Smooth muscle cell (in vitro differentiated cells): ENCODE measurements at regions not wholly inside any gene's neighbourhood (a gene's known extent, or its start where the extent isn't known, plus 50 kb on each side); places are given as distances from the start of the nearest gene placed in this dataset.

Experiments used
- DNase-seq: peaks from one replicate; lab custom pipeline; 2025; ENCODE audit not compliant: unreplicated experiment; lab: John Stamatoyannopoulos, UW
- H2AFZ ChIP-seq: fragments of 200-600 bp; sonication (generic); 2 replicates; pipeline ENCODE4 v1.6.0; 2016; ENCODE audit warnings: antibody characterized with exemption, low read depth, mild to moderate bottlenecking
- H3F3A ChIP-seq: fragments of 200-600 bp; sonication (generic); 2 replicates; pipeline ENCODE4 v1.6.0; 2017; ENCODE audit warnings: antibody characterized with exemption, low read depth
- H3K27ac ChIP-seq: fragments of 200-600 bp; sonication (generic); 2 replicates; pipeline ENCODE4 v1.5.1; 2016; ENCODE audit warnings: low read depth, mild to moderate bottlenecking
- H3K27me3 ChIP-seq: fragments of 200-600 bp; sonication (generic); 2 replicates; pipeline ENCODE4 v1.6.1; 2016; ENCODE audit warnings: low read depth, mild to moderate bottlenecking
- H3K36me3 ChIP-seq: fragments of 200-600 bp; sonication (generic); 2 replicates; pipeline ENCODE4 v1.5.1; 2016; ENCODE audit warnings: low read depth
- H3K4me1 ChIP-seq: fragments of 200-600 bp; sonication (generic); 2 replicates; pipeline ENCODE4 v1.5.1; 2016; ENCODE audit warnings: low read depth
- H3K4me2 ChIP-seq: fragments of 200-600 bp; sonication (generic); 2 replicates; pipeline ENCODE4 v1.6.0; 2016; ENCODE audit warnings: mild to moderate bottlenecking
- H3K4me3 ChIP-seq: fragments of 200-600 bp; sonication (generic); 2 replicates; pipeline ENCODE4 v1.5.1; 2016; ENCODE audit warnings: mild to moderate bottlenecking
- H3K79me2 ChIP-seq: fragments of 200-600 bp; sonication (generic); 2 replicates; pipeline ENCODE4 v1.6.0; 2016; ENCODE audit warnings: low read depth, mild to moderate bottlenecking
- H3K9ac ChIP-seq: fragments of 200-600 bp; sonication (generic); 2 replicates; pipeline ENCODE4 v1.6.0; 2016; ENCODE audit warnings: low read depth
- H3K9me3 ChIP-seq: fragments of 200-600 bp; sonication (generic); replicated peaks from 2 replicates; pipeline ENCODE4 v1.5.1; 2016; ENCODE audit warnings: low read depth
- H4K20me1 ChIP-seq: fragments of 200-600 bp; sonication (generic); 2 replicates; pipeline ENCODE4 v1.6.0; 2016; ENCODE audit warnings: low read depth
- WGBS: methylation state at CpG from one replicate; pipeline ENCODE4 v1.1.7; 2016; ENCODE audit warnings: low lambda C conversion rate; 5-methylcytosine and 5-hydroxymethylcytosine counted together
- TF ChIP-seq, protein P1 (sequence below): fragments of 200-600 bp; sonication (generic); IDR thresholded peaks from 2 replicates; pipeline ENCODE4 v1.5.1; 2017; ENCODE audit warnings: borderline replicate concordance, mild to moderate bottlenecking, antibody characterized with exemption; ENCODE audit not compliant: insufficient read depth, poor library complexity, severe bottlenecking

DNA sequence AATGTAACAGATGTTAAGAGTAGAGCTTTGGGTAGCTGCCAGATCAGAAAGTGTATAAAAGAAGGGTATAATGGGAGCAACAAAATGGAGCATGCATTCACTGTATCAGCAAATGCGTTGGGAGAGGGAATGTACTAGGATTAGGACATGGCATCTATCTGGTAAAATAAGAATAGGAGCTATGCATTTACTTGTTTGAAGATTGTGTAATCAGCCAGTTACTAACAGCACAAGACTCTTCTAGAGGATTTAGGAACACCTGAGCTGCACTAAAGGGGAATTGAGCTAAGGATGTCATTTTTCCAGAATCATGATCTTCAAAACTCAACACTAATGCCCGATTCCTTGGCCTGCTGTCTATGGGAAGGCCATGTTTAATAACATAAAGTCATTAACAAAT, 394.2 kb upstream of the TNP1 start:
- Histone ChIP-seq H3K36me3 (no peaks in the 10 kb centered on the region), H3K9ac (no peak overlapping the region), H4K20me1 (no peaks in the 10 kb centered on the region), H3K27me3 (no peaks in the 10 kb centered on the region), H3K9me3 (no peaks in the 10 kb centered on the region), H3K4me1 (peaks cover 31% of the 10 kb centered on the region), H3K4me2 (no peak overlapping the region), H3F3A (peaks cover 48% of the 10 kb centered on the region), H3K27ac (no peak overlapping the region), H3K4me3 (no peak overlapping the region), H2AFZ (no peak overlapping the region), H3K79me2 (no peaks in the 10 kb centered on the region)
- WGBS = 86% methylated on average over 2 of the region's 2 CpGs
- TF ChIP-seq, protein P1, sequence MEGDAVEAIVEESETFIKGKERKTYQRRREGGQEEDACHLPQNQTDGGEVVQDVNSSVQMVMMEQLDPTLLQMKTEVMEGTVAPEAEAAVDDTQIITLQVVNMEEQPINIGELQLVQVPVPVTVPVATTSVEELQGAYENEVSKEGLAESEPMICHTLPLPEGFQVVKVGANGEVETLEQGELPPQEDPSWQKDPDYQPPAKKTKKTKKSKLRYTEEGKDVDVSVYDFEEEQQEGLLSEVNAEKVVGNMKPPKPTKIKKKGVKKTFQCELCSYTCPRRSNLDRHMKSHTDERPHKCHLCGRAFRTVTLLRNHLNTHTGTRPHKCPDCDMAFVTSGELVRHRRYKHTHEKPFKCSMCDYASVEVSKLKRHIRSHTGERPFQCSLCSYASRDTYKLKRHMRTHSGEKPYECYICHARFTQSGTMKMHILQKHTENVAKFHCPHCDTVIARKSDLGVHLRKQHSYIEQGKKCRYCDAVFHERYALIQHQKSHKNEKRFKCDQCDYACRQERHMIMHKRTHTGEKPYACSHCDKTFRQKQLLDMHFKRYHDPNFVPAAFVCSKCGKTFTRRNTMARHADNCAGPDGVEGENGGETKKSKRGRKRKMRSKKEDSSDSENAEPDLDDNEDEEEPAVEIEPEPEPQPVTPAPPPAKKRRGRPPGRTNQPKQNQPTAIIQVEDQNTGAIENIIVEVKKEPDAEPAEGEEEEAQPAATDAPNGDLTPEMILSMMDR = no peak
- no peak for DNase-seq

DNA sequence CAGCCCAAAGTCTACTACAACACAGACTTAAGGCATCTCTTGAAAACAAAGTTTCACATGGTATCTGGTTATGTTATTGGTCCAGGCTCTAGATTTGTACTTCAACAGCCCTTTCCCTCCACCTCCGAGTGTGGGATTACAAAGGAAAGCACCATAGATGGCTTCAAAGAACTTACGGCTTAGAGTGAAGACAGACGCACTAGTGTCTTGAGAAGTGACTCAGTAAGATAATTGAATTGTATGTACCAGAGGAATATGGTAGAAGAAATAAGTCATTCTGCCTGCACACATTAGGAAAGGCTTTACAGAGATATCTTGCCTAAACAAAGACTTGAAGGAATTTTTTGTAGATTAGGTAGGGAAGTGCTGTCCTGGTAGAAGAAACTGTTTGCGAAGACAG, 392.3 kb upstream of the TNP1 start:
- 17% methylated on average over 4 of the region's 4 CpGs for WGBS
- H3K36me3 ChIP-seq = no peaks in the 10 kb centered on the region
- DNase-seq = no peak
- H3F3A ChIP-seq = peaks cover 53% of the 10 kb centered on the region
- H3K27ac ChIP-seq = peak overlapping the region; percentile 5
- TF ChIP-seq, protein P1 = no peak
- H3K4me3 ChIP-seq = no peak overlapping the region
- peaks cover 31% of the 10 kb centered on the region for H3K4me1 ChIP-seq
- H3K9ac ChIP-seq = no peak overlapping the region
- H3K27me3 ChIP-seq = no peaks in the 10 kb centered on the region
- H3K9me3 ChIP-seq = no peaks in the 10 kb centered on the region
- H2AFZ ChIP-seq = no peak overlapping the region
- H4K20me1 ChIP-seq = no peaks in the 10 kb centered on the region
- peak overlapping the region; percentile 46 for H3K4me2 ChIP-seq
- no peaks in the 10 kb centered on the region for H3K79me2 ChIP-seq

DNA sequence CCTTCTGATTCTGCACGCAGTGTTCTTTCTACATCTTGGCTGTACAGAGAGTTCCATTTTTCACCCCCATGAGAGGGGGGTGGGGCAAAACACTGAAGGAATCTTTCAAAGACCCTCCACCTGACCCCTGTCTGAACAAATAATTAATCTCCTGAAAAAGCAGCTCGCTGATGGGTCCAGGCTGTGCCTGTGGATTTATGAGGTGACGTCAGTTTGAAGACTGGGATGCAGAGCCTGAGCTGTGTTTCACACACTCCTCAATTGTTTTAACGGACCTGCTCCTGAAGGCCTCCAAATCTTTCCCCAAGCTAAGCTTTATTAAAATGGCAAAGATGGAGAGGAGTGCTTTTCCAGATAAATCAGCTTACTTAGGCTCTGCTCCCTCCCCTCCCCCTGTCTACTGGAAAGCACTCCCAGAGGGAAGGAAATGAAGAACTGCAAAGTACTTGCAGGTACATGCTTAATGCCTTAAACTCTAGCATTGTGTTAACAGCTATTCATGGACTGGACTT, 390.2 kb upstream of the TNP1 start:
- H3K4me3 ChIP-seq = no peak overlapping the region
- peak overlapping the region; percentile 35 for H3K4me2 ChIP-seq
- no peak for DNase-seq
- WGBS = 26% methylated on average over 4 of the region's 4 CpGs
- H3K79me2 ChIP-seq = no peaks in the 10 kb centered on the region
- H3K36me3 ChIP-seq = no peaks in the 10 kb centered on the region
- H2AFZ ChIP-seq = no peak overlapping the region
- no peaks in the 10 kb centered on the region for H3K9me3 ChIP-seq
- no peak overlapping the region for H3K27ac ChIP-seq
- H3F3A ChIP-seq = peaks cover 32% of the 10 kb centered on the region
- no peaks in the 10 kb centered on the region for H4K20me1 ChIP-seq
- no peaks in the 10 kb centered on the region for H3K27me3 ChIP-seq
- H3K4me1 ChIP-seq = peaks cover 15% of the 10 kb centered on the region
- H3K9ac ChIP-seq = no peak overlapping the region
- TF ChIP-seq, protein P1 = no peak
